OCI-LY1 (cell line): ENCODE measurements at regions not wholly inside any gene's neighbourhood (a gene's known extent, or its start where the extent isn't known, plus 50 kb on each side); places are given as distances from the start of the nearest gene placed in this dataset.

Experiments used
- EZH2 ChIP-seq: fragments of 200-600 bp; sonication (generic), shearing (Covaris generic); IDR thresholded peaks from 2 replicates; pipeline ENCODE4 v1.8.0; 2017; ENCODE audit warnings: borderline replicate concordance, mixed run types, mild to moderate bottlenecking, antibody characterized with exemption, low read length, moderate library complexity, mixed read lengths
- TF ChIP-seq, protein P1 (sequence below): fragments of 200-600 bp; sonication (generic), shearing (Covaris generic); IDR thresholded peaks from 2 replicates; pipeline ENCODE4 v1.5.1; 2017; ENCODE audit warnings: mild to moderate bottlenecking, antibody characterized with exemption, low read length, moderate library complexity, mixed read lengths

DNA sequence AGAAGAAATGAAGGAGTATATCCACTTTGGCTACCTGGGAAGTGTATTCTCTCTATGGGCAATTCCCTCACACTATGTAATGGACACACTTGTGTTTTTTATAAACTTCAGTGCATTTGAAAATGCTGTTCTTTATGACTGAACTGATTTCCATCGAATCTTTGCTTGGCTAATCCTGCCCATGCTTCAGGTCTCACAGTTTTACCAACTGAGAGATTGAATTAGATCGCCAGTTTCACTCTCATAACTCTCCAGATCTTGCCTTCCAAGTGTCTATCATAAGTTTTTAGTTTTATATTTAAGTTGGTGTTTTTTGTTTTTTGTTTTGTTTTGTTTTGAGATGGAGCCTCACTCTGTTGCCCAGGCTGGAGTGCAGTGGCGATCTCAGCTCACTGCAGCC is 73.5 kb upstream of the MBNL1 start:
- no peak for TF ChIP-seq EZH2
- TF ChIP-seq, protein P1, sequence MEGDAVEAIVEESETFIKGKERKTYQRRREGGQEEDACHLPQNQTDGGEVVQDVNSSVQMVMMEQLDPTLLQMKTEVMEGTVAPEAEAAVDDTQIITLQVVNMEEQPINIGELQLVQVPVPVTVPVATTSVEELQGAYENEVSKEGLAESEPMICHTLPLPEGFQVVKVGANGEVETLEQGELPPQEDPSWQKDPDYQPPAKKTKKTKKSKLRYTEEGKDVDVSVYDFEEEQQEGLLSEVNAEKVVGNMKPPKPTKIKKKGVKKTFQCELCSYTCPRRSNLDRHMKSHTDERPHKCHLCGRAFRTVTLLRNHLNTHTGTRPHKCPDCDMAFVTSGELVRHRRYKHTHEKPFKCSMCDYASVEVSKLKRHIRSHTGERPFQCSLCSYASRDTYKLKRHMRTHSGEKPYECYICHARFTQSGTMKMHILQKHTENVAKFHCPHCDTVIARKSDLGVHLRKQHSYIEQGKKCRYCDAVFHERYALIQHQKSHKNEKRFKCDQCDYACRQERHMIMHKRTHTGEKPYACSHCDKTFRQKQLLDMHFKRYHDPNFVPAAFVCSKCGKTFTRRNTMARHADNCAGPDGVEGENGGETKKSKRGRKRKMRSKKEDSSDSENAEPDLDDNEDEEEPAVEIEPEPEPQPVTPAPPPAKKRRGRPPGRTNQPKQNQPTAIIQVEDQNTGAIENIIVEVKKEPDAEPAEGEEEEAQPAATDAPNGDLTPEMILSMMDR = no peak
